B cell (primary cell): ENCODE measurements at regions not wholly inside any gene's neighbourhood (a gene's known extent, or its start where the extent isn't known, plus 50 kb on each side); places are given as distances from the start of the nearest gene placed in this dataset.

Experiments used
- EZH2 ChIP-seq: IDR thresholded peaks from 2 replicates; pipeline ENCODE4 v1.6.1; 2012; ENCODE audit warnings: borderline replicate concordance, low read depth, mild to moderate bottlenecking, moderate library complexity, low read length; ENCODE audit not compliant: insufficient read depth, poor library complexity, severe bottlenecking
- TF ChIP-seq, protein P1 (sequence below): fragments of 200-600 bp; IDR thresholded peaks from one replicate; pipeline ENCODE4 v1.8.0; 2022; ENCODE audit warnings: antibody characterized with exemption, mild to moderate bottlenecking

DNA sequence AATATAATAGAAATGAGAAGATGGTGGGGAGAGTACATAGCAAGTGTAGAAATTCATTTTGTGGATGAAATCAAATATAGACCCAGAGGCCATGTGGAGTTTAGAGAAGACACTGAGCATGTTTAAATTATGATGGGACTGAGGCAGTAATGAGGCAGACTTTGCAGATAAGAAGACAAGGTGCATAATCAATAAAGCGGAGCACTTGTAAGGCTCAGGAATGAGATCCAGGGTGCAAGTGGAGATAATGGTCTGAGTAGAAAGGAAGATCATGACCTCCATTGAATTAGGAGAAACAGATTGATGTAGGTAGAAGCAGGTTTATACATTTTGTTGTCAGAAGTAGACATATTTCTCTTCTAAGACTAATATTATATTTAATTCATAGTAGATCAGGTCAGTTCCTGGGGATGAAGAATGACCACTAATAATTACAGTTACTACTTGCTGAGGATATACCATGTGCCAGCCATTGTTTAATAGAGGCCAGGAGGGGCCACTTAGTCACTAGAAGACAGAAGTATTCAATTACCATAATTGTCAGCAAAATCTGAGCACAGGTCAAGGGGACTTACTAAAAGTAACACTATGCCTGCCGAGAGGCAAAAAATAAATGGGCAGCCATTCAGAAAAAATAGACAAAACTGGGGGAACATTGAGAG, 479.8 kb downstream of the DNAH5 start:
- TF ChIP-seq, protein P1, sequence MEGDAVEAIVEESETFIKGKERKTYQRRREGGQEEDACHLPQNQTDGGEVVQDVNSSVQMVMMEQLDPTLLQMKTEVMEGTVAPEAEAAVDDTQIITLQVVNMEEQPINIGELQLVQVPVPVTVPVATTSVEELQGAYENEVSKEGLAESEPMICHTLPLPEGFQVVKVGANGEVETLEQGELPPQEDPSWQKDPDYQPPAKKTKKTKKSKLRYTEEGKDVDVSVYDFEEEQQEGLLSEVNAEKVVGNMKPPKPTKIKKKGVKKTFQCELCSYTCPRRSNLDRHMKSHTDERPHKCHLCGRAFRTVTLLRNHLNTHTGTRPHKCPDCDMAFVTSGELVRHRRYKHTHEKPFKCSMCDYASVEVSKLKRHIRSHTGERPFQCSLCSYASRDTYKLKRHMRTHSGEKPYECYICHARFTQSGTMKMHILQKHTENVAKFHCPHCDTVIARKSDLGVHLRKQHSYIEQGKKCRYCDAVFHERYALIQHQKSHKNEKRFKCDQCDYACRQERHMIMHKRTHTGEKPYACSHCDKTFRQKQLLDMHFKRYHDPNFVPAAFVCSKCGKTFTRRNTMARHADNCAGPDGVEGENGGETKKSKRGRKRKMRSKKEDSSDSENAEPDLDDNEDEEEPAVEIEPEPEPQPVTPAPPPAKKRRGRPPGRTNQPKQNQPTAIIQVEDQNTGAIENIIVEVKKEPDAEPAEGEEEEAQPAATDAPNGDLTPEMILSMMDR = no peak
- no peak for TF ChIP-seq EZH2
